PC-3 (cell line): ENCODE measurements at regions not wholly inside any gene's neighbourhood (a gene's known extent, or its start where the extent isn't known, plus 50 kb on each side); places are given as distances from the start of the nearest gene placed in this dataset.

Source experiments
- ATAC-seq: fragments of 200-7000 bp; cut with Tn5 transposase; 2 replicates; pipeline ENCODE4 v1.9.1; 2020; ENCODE audit warnings: mild to moderate bottlenecking, moderate library complexity
- BruUV-seq: library from RNA; stranded (reverse); fragments of 400-500 nt; replicated peaks from 2 replicates; lab custom pipeline; 2021; lab: Mats Ljungman, UMichigan
- CTCF ChIA-PET: fragments of 300-600 bp; sonication (Branson Sonifier 250); formaldehyde crosslinking; loops from one replicate; lab custom pipeline; 2022; ENCODE audit warnings: antibody characterized with exemption; lab: Charles Lee
- POLR2A ChIA-PET: fragments of 300-600 bp; sonication (Branson Sonifier 250); formaldehyde crosslinking; loops from one replicate; lab custom pipeline; 2022; ENCODE audit warnings: antibody characterized with exemption; ENCODE audit not compliant: unreplicated experiment; lab: Charles Lee
- DNase-seq: peaks from one replicate; pipeline ENCODE4 v3.0.0-alpha.2; 2015
- H2AFZ ChIP-seq: fragments of 300-600 bp; sonication (generic); 2 replicates; pipeline ENCODE4 v1.6.0; 2016; ENCODE audit warnings: antibody characterized with exemption, low read length
- H3F3A ChIP-seq: fragments of 300-600 bp; sonication (generic); one replicate; pipeline ENCODE4 v1.6.0; 2017; ENCODE audit warnings: antibody characterized with exemption, low read length, control low read depth, mild to moderate bottlenecking; ENCODE audit not compliant: unreplicated experiment
- H3K27ac ChIP-seq: fragments of 300-600 bp; sonication (generic); 2 replicates; pipeline ENCODE4 v1.5.1; 2016; ENCODE audit warnings: mild to moderate bottlenecking, low read length
- H3K27me3 ChIP-seq: fragments of 300-600 bp; sonication (generic); 2 replicates; pipeline ENCODE4 v1.6.1; 2016; ENCODE audit warnings: low read length, mixed read lengths
- H3K36me3 ChIP-seq: fragments of 300-600 bp; sonication (generic); 2 replicates; pipeline ENCODE4 v1.6.1; 2016; ENCODE audit warnings: low read depth, mixed run types, low read length, mixed read lengths
- H3K4me1 ChIP-seq: fragments of 300-600 bp; sonication (generic); 2 replicates; pipeline ENCODE4 v1.5.1; 2016; ENCODE audit warnings: low read length; ENCODE audit not compliant: insufficient read depth
- H3K4me2 ChIP-seq: fragments of 300-600 bp; sonication (generic); 2 replicates; pipeline ENCODE4 v1.6.0; 2016; ENCODE audit warnings: low read length
- H3K4me3 ChIP-seq: fragments of 300-600 bp; sonication (generic); 2 replicates; pipeline ENCODE4 v1.5.1; 2016; ENCODE audit warnings: mild to moderate bottlenecking, low read length, mixed read lengths
- H3K79me2 ChIP-seq: fragments of 300-600 bp; sonication (generic); 2 replicates; pipeline ENCODE4 v1.6.1; 2017; ENCODE audit warnings: low read length, mixed read lengths
- H3K9ac ChIP-seq: fragments of 300-600 bp; sonication (generic); 2 replicates; pipeline ENCODE4 v1.6.0; 2016; ENCODE audit warnings: mild to moderate bottlenecking, low read length
- H3K9me2 ChIP-seq: fragments of 300-600 bp; sonication (generic); replicated peaks from 2 replicates; pipeline ENCODE4 v1.6.1; 2016; ENCODE audit warnings: mixed run types, low read length, mixed read lengths
- H3K9me3 ChIP-seq: fragments of 300-600 bp; sonication (generic); 2 replicates; pipeline ENCODE4 v1.6.1; 2016; ENCODE audit warnings: low read length, mixed read lengths
- H4K20me1 ChIP-seq: fragments of 300-600 bp; sonication (generic); 2 replicates; pipeline ENCODE4 v1.6.1; 2016; ENCODE audit warnings: low read length, mixed read lengths
- CTCF ChIP-seq: fragments of 300-600 bp; sonication (generic); conservative IDR thresholded peaks from 2 replicates; pipeline ENCODE4 v1.5.1; 2017; ENCODE audit warnings: antibody characterized with exemption, low read depth, mild to moderate bottlenecking, low read length
- EZH2 ChIP-seq: fragments of 300-600 bp; sonication (generic); IDR thresholded peaks from one replicate; pipeline ENCODE4 v1.6.1; 2017; ENCODE audit warnings: antibody characterized with exemption, mild to moderate bottlenecking, low read length; ENCODE audit not compliant: unreplicated experiment
- EZH2phosphoT487 ChIP-seq: fragments of 300-600 bp; sonication (generic); IDR thresholded peaks from 2 replicates; pipeline ENCODE4 v1.6.1; 2018; ENCODE audit warnings: mild to moderate bottlenecking, antibody characterized with exemption, low read length, borderline replicate concordance
- intact Hi-C: fragments of 100-400 bp; cut with micrococcal nuclease; formaldehyde crosslinking; loops from 2 replicates; pipeline ENCODE4 v1.9.0; 2023

GRCh38 chr21:28227881-28228635 lies 764.6 kb downstream of the LTN1 start:
- H3K4me1 ChIP-seq = peaks cover 43% of the 10 kb centered on the region
- H3K36me3 ChIP-seq = no peaks in the 10 kb centered on the region
- ChIA-PET POLR2A (no interaction called here), CTCF (no interaction called here)
- peak overlapping the region; percentile 23 for H3K4me2 ChIP-seq
- H3K27me3 ChIP-seq = no peaks in the 10 kb centered on the region
- H3F3A ChIP-seq = no peaks in the 10 kb centered on the region
- H3K9me3 ChIP-seq = no peaks in the 10 kb centered on the region
- H2AFZ ChIP-seq = no peak overlapping the region
- no peak overlapping the region for H3K4me3 ChIP-seq
- no peak overlapping the region for H3K27ac ChIP-seq
- H3K9ac ChIP-seq = no peak overlapping the region
- peak; percentile 50 for DNase-seq
- no peaks in the 10 kb centered on the region for H3K9me2 ChIP-seq
- TF ChIP-seq EZH2 (no peak), EZH2phosphoT487 (no peak), CTCF (no peak)
- no TSS peak for BruUV-seq
- no peaks in the 10 kb centered on the region for H3K79me2 ChIP-seq
- ATAC-seq = peak; percentile 23; the same call in 1 of the 2 replicates
- intact Hi-C loops = loop anchor here (5.0 kb wide), 1 partner anchor 64 kb away; no protein-coding TSS in a partner anchor
- no peaks in the 10 kb centered on the region for H4K20me1 ChIP-seq

- TF ChIP-seq EZH2 (no peak), CTCF (no peak), EZH2phosphoT487 (no peak)
- Histone ChIP-seq H3K79me2 (no peaks in the 10 kb centered on the region), H3K36me3 (no peaks in the 10 kb centered on the region), H3K4me1 (peaks cover 43% of the 10 kb centered on the region), H4K20me1 (no peaks in the 10 kb centered on the region), H3K27ac (no peak overlapping the region), H3K9me2 (no peaks in the 10 kb centered on the region), H3K9me3 (no peaks in the 10 kb centered on the region), H3K4me2 (no peak overlapping the region), H3F3A (no peaks in the 10 kb centered on the region), H3K4me3 (no peak overlapping the region), H3K27me3 (no peaks in the 10 kb centered on the region), H2AFZ (no peak overlapping the region), H3K9ac (no peak overlapping the region)
- CTCF ChIA-PET = no interaction called here
- POLR2A ChIA-PET = no interaction called here
- DNase-seq (no peak), ATAC-seq (no peak)
- intact Hi-C loops = loop anchor here (5.0 kb wide), 1 partner anchor 66 kb away; no protein-coding TSS in a partner anchor
- no TSS peak for BruUV-seq
These were observed 766.1 kb downstream of the LTN1 start for GRCh38 chr21:28226563-28226962.

- Histone ChIP-seq H3K27me3 (no peaks in the 10 kb centered on the region), H3K9me3 (no peaks in the 10 kb centered on the region), H3K36me3 (no peaks in the 10 kb centered on the region), H3K27ac (no peak overlapping the region), H3K4me2 (no peak overlapping the region), H4K20me1 (no peaks in the 10 kb centered on the region), H3K4me1 (peaks cover 22% of the 10 kb centered on the region), H3K9me2 (no peaks in the 10 kb centered on the region), H3F3A (no peaks in the 10 kb centered on the region), H2AFZ (no peak overlapping the region), H3K79me2 (no peaks in the 10 kb centered on the region), H3K4me3 (no peak overlapping the region), H3K9ac (no peak overlapping the region)
- intact Hi-C loops = no loop called here
- BruUV-seq = no TSS peak
- no peak for DNase-seq
- POLR2A ChIA-PET = no interaction called here
- TF ChIP-seq EZH2 = no peak
- no peak for TF ChIP-seq CTCF
- TF ChIP-seq EZH2phosphoT487 = no peak
- ATAC-seq = no peak
- CTCF ChIA-PET = no interaction called here
These were observed 768.4 kb downstream of the LTN1 start for GRCh38 chr21:28224191-28224726.
